NCI-H82 (cell line): ENCODE measurements at regions not wholly inside any gene's neighbourhood (a gene's known extent, or its start where the extent isn't known, plus 50 kb on each side); places are given as distances from the start of the nearest gene placed in this dataset.

Source experiments
- DNase-seq: peaks from one replicate; lab custom pipeline; 2025; lab: John Stamatoyannopoulos, UW

DNA sequence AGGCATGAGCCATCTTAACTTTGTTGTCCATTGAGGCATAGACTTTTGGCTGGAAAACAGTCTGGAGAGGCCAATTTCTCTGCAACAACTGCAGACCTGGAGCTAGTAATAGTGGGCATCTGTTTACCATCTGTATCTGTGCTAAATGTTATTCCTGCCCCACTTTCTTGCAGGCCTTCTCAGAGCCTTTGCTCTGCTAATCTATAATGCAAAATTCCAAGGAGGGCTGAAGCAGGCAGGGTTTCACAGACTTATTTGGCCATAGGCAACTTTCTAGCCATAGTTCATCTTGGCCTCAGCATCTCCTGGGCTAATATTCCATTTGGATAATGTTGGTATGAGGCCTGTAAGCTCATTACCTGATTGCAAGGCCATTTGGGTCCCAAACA lies 124.5 kb upstream of the CSF3R start:
- no peak for DNase-seq

DNA sequence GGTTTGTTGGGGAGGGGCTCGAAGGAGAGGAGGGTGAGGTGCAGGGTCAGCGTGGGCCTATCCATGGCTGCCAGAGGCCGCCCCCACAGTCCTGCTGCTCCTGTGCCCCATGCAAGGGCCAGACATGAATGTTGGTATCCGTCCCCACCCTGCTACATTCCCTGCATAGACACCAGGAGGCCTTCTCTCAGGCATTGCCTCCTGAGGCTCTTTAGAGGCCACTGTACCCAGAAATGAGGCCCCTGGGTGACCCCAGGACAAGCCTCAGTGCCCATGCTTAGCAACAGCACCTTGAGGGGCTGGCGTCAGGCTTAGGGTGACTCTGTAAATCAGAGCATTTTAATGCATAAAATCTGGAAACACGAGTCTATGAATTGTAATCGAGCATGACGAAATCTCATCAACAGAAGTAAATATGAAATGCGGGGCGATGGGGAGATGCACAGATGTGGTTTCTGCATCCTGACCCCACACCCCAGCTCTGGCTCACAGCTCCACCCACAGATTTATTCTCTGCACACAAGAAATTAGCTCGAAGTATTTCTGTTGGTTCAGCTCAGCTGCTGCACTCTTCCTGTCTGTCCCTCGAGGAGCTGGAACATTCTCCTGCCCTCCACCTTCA lies 124.0 kb upstream of the CSF3R start:
- no peak for DNase-seq

DNA sequence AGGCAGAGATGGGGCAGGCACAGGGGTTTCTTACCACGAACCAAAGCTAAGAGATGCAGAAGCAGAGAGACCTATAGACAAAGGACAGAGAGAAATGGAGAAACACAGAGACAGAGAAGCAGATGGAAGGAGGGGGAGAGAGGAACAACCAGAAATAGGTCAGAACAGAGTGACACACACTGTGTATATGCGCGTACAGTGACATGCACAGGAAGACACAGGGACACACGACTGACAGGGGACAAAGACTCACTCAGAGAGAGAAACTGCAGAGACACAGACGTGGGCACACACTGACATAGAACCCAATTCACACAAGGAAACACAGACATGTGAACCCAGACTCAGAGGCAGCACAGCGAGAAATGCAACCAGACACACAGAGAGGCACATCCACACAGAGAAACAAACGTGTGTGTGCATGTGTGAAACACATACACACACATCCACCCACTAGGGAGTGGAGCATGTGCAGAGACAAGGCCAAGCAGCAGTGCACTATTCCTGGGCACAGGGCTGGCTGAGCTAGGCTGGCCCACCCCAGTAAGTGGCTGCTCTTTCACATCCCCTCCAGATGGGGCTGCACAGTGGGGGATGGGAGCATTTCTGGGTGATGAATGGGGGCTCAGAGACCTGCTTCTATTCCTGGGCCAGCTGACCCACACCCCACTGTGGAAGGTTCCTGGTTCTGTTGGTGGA lies 123.4 kb upstream of the CSF3R start:
- peak; percentile 52 for DNase-seq

DNA sequence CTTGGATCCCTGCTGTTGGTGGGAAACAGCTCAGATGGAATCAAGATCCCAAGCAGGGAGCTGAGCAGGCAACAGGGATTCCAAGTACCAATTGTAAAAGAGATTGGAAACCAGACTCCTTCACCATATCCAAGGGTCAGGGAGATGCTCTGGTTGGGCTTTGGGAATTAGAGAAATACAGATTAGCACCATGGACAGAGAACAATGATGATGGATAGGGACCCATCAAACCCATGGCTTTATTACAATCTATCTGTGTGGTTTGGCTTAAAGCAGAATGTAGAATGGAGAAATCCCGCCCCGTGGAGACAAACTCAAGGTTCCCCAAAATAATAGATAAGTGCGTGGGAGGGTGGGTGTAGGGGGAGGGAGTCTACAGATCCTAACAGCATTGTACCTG lies 120.7 kb upstream of the CSF3R start:
- no peak for DNase-seq

DNA sequence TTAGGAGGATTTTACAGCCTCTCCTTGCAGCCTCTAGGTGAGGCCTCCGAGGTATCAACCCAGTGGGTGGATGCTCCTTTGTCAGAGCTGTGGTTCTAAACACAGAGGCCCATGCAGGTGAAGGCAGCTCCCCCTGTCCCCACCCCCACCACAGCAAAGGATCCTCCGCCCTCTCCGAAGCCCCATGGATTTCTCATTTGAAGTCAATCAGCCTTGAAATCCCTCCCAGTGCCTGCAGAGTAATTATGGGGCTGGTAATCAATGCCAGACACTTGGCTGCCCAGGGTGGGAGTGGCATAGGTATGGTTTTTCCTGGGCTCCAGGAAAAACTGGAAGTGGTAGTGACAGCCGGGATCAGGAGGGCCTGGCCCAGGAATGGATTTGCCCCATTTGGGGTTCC lies 119.5 kb upstream of the CSF3R start:
- no peak for DNase-seq

DNA sequence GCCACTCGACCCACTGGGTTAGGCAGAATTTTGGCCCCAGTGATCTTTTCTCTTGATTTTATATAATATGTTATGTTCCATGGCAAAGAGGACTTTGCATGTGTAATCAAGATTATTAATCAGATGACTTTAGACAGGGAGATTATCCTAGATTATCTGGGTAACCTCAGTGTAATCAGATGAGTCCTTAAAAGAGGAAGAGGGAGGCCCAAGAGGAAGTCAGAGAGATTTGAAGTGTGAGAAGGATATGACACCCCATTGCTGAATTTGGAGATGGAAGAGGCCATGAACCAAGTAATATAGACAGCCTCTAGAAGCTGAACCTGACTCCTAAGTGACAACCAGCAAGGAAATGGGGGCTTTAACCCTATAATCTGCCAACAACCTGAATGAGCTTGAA lies 117.1 kb upstream of the CSF3R start:
- DNase-seq: peak; percentile 60

DNA sequence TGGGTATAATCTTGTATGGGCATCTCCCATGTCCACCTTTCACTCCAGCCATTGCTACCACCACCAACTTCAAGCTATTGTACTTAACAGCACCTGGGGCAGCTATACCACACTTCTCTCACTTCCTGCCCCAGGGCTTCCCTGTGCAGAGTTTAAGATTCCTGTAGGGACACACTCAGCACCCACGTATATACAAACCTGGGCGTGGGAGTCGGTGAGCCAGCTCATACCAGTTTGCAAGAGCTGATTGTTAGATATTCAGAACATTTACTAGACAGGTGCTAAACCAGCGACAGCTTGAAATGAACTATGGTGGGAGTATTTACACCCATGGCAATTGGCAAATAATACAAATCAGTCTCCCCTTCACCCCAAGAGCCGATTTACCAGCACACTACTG lies 114.8 kb upstream of the CSF3R start:
- DNase-seq: no peak

DNA sequence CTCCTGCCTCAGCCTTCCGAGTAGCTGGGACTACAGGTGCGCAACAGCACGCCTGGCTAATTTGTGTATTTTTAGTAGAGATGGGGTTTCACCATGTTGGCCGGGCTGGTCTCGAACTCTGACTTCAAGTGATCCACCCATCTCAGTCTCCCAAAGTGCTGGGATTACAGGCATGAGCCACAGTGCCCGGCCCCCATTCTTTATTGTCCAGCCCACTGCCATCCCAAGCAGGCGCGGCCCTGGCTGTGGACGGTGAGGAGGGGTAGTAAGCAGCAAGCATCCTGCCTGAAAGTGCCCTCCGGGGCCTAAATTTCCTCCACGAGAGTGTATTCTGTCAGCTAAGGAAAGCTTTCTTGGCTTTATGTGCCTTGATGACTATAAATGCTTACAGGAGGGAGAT lies 113.2 kb upstream of the CSF3R start:
- DNase-seq: no peak

DNA sequence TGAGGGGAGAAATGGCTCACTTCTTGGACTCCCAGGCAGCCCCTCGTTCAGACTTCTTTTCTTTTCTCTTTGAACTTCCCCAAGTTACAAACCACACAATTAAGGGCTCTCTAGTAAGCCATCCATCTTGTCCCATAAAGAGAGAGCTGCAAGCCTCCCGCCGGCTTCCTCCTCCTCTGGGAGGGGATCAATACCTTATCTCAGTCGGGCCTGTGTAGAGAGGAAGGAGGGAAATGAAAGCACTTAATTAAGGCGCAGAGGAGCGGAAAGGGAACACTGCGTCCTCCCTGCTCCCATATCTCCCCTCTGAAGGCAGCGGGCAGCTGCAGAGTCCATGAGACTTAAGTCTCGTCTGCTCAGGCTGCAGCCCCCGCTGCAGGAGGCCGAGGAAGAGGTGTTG lies 112.6 kb upstream of the CSF3R start:
- DNase-seq: no peak

DNA sequence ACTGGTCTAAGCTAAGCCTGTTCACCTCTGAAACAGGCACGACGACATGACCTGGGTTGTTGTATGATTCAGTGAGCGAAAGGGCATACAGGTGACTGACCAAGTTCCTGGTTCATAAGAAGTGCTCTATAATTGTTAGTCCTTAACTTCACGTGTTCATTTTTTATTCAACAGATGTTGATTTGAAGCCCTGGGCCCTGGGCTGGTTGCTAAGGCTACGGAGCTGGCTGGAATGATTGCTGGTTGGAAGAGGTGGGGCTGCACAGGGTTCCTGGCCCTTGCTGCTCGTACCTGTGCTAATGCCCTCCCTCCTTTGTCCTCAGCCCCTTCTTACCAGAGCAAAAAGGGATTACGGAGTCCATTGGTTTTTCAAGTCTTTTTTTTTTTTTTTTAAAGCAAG lies 111.3 kb upstream of the CSF3R start:
- no peak for DNase-seq

DNA sequence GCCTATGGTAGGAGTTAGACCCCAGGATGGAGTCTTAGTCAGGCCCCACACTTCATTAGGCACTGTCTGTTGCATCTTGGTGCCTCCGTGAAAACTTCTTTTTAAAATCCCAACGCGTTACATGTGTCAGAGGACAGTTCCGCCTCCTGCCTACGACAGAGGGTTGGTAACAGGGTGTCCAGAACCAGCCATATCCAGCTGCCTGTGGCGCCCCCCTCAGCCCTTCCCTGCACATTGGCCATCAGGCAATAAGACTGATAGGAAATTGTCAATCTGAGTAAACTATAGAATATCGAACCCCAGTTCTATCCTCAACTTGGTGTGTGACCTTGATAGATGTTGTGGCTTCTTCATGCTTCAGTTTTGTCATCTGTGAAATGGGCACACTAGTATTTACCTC lies 108.6 kb upstream of the CSF3R start:
- no peak for DNase-seq

DNA sequence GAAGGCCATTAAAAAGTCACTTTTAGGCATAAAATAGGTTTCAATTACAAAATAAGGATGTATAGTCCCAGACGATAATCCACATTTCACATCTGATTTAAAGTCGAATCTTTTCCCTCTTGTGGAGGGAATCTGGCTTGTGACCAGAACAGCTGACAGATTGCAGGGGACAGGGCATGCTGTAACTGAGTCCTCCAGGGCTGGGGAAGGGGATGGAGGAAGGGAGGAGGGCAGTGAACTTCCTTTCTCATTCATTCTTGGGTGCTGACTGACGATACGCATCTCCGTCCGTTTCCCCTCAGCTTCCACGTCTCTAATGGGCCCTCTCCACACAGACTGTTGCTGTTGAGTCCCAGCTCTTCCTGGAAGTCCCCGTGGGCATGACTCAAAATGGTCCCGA lies 108.1 kb upstream of the CSF3R start:
- no peak for DNase-seq

DNA sequence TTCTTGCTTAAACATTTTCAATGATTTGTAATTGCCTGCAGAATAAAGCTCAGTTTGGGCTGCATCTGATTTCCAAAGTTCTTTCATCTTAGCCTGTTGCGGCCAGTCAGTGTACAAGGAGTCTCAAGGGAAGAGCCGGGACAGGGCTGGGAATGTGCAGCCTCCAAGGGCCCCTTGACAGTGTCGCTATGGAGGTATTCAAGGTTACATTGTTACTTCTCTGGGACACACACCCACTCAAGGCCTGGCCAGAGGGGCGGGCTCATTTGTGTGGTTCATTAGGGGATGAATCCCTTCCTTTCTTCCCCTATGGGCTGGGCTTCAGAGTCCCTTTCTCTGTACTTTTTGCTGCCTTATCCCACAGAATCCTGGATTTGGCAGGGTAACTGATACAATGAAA lies 107.6 kb upstream of the CSF3R start:
- no peak for DNase-seq

DNA sequence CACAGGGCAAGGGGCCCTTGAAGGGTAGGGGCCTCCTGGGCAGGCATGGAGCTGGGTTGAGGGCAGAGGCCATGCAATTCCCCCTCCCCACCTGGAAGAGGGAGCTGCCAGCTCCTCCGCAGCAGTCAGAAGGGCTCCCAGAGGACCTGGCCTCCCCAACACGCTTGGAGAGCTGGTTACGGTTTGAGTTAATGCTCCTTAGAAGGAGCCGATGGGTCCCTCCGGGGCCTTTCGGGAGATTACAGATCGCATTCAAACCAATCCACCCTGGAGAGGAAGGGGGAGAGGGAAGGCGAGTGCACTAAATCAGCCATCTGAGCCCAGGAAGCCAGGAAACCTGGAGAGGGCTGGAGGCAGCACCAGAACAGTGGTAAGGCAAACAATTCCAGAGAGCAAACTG lies 106.3 kb upstream of the CSF3R start:
- peak; percentile 73 for DNase-seq

DNA sequence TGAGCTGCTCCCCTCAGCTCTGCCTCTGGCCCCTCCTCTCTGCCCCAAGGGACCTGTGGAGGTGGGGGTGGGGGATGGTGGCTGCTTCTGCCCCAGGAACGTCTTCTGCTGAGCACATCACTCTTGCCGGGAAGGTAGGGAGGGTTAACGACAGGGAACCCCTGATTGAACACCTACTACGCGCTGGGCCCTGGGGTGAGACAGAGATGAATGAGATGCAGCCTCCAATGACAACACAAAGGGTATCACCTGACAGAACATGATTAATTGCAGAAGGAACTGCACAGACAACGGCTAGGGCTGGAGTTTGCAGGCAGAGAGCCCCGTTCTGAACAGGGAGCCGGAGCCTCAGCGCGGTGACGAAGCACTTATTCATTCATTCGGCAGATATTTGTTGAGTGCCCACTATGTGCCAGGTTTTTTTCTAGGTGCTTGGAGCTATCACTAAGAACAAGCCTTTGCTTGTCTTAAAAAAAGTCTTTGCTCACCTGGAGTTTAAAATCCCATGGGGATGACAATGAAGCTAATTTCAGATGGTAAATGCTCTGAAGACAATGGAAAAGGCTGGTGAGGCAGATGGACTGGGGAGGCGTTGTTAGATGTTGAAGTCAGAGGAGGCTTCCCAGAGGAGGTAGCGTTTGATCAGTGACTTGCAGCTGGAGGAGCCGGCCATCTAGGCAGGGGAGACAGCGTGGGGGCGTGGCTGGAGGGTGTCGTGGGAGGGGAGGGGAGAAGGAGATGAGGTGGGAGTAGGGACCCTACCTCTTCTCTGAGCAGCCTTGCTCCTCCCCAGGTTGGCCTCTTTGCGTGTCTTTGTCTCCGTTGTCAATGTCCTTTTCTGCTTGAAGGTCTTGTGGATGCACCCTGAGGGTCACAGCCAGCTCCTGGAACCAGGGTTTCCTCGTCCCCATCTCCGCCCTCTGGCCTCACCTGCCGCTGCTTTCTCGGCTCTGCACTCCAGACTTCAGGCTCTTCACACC lies 103.1 kb upstream of the CSF3R start:
- peak; percentile 70 for DNase-seq

DNA sequence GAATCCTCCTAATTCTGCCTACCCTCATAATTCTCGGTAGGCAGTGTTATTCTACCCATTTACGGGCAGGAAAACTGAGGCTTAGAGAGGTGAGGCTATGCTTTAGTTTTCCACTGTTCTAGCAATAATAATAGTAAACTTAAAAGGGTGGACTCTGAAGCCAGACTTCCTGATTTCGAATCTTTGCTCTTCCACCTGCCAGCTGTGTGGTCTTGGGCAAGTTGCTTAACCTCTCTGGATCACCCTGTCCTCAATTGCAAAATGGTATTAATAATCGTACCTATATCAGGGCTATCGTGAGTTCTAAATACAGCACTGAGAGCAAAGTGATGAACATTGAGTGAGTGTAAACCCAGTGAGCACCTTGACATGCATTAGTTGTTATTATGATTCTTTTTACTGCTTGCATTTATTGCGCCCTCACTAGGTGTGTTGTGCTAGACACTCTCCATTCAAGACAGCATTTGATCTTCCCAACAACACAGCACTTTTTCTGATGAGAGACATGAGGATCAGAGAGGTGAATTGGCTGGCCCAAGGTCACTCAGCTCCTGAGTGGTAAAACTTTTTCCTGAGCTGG lies 102.3 kb upstream of the CSF3R start:
- DNase-seq: no peak

DNA sequence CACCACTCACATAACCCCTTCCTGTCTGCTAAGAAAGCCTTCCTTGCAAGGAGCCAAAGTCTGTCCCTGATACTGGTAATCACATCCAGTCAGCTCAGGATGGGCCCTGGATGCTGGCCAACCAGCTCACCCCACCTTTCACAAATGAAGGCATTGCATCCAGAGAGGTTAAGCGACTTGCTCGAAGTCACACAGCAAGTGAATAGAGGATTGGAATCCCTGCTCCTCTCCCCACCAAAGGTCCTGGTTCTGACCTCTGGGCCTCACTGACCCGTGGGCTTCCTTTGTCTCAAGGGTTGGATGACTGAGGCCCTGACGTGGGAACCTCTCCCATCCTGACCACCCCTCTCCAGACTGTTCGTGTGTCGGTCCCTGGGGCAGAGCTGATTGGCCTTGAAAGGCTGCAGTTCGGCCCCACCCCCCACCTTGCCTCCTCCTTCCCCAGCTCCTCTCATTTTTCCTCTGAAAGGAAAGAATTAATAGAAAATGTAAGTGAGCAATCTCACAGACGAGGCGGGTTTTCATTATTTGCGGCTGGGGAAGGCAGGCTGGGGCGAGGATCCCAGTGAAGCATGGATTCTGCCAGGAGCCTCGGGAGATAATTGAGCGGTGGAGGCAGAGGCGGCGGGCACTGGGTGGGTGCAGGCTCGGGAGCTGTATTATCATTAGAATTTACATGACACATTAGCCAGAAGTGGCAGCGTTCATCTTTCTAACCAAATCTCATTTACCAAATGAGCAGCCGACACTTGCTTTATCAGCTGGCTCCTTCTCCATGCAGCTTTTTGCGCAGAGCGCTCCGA lies 101.5 kb upstream of the CSF3R start:
- no peak for DNase-seq

DNA sequence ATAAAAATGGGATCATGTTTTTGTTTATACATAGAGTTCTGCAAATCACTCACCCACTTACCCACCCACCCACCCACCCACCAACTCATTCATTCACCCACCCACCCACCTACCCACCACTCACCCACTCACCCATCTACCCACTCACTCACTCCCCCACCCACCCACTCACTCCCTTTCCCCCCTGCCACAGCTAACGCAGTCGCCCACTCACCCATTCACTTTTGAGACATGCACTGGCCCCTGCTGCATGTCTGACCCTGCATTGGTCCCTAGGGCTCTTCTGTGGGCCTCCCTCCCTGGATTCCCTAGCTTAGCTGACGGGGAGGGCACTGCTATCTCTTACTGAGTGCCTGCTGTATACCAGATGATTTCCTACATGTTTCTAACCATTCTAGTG lies 100.4 kb upstream of the CSF3R start:
- no peak for DNase-seq

DNA sequence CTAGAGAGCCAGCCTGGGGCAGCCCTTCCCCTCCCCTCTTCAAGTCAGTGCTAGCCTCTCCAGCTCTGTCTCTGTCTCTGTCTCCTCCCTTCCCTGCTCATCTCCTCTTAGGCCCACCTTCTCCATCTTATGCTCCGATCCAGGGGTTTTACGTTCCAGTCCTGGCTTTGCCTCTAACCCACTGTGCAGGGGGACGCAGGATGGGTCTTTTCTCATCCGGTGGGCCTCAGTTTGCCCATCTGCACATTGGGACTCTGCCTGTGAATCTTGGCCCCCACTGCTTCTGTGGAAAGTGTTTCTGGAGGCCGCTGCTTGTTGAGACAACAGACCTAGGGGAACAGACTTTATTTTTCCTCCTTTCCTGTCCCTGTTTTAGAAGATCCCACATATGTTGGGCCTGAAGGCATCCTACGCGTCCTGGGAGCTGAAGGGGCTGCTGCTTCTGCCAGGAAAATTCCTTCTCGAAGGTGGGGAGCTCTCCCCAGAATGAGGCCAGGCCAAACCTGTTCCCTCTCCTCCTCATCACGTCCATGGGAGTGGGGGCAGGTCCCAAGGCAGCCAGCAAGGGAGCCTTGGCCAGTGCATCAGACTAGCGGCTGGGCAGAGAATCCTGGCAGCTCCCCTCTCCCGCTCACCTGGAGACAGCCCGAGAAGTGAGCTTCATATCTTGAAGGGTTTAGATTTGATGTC lies 99.5 kb upstream of the CSF3R start:
- DNase-seq: peak; percentile 51

DNA sequence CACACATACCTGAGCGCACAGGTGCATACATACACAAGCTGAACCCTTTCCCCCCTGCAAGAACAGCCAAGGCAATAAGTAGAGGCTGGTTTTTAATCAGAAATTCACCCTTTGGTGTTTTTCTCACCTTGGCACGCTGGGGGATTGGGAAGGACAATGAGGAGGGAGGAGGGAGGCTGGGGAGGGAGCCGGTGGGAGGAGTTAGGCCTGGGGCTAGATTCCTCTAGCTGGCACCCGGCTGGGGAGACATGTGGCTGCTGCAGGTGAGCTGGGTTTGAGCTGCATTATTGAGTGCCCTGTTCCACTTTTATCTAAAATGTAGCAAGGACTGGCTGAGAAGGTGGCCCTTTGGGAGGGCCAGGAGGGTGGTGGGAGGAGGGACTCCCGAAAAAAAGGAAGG lies 97.8 kb upstream of the CSF3R start:
- DNase-seq: no peak

DNA sequence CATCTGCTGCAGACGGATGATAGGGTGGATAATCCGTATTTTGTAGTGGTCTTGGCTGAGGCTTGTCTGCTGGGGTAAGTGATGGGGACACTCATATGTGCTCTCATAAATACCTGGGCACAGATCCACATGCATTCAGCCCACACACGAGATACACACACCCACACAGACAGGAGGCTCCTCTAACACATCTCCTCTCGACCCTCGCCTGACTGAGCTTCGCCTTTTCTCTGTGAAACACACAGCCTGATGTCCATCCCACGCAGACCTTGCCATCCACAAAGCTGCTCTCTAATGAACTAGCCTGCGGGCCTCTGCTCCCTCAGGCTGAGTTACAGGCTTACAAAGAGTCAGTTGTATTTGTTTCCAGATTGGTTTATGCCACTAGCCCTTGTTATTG lies 96.3 kb upstream of the CSF3R start:
- no peak for DNase-seq
